DOHH2 (cell line): ENCODE measurements at regions not wholly inside any gene's neighbourhood (a gene's known extent, or its start where the extent isn't known, plus 50 kb on each side); places are given as distances from the start of the nearest gene placed in this dataset.
"Not testable (repeated sequence)": the region's sequence is repeated elsewhere in the genome, so short reads cannot be mapped to it uniquely, and the experiment has no call there.

ENCODE experiments used
- H3F3A ChIP-seq: fragments of 200-600 bp; sonication (generic), shearing (Covaris generic); 2 replicates; pipeline ENCODE4 v1.6.0; 2016; ENCODE audit warnings: antibody characterized with exemption, mild to moderate bottlenecking; ENCODE audit not compliant: control insufficient read depth, insufficient read depth
- H3K27ac ChIP-seq: fragments of 200-600 bp; sonication (generic); 2 replicates; pipeline ENCODE4 v1.5.1; 2014; ENCODE audit warnings: low read depth, mild to moderate bottlenecking, low read length, moderate library complexity
- H3K27me3 ChIP-seq: fragments of 200-600 bp; sonication (generic); 2 replicates; pipeline ENCODE4 v1.6.1; 2014; ENCODE audit warnings: mild to moderate bottlenecking, low read length, mixed read lengths; ENCODE audit not compliant: control insufficient read depth
- H3K36me3 ChIP-seq: fragments of 200-600 bp; sonication (generic); 2 replicates; pipeline ENCODE4 v1.6.1; 2014; ENCODE audit warnings: mild to moderate bottlenecking, low read length, moderate library complexity, mixed read lengths; ENCODE audit not compliant: control insufficient read depth
- H3K4me1 ChIP-seq: fragments of 200-600 bp; sonication (generic); 2 replicates; pipeline ENCODE4 v1.6.1; 2014; ENCODE audit warnings: mild to moderate bottlenecking, low read length, mixed read lengths; ENCODE audit not compliant: control insufficient read depth
- H3K4me2 ChIP-seq: fragments of 200-600 bp; sonication (generic); 2 replicates; pipeline ENCODE4 v1.6.0; 2014; ENCODE audit warnings: mild to moderate bottlenecking, low read length, moderate library complexity
- H3K4me3 ChIP-seq: fragments of 200-600 bp; sonication (generic); 2 replicates; pipeline ENCODE4 v1.5.1; 2014; ENCODE audit warnings: mild to moderate bottlenecking, low read length, mixed read lengths
- H3K79me2 ChIP-seq: fragments of 200-600 bp; sonication (generic); 2 replicates; pipeline ENCODE4 v1.6.1; 2014; ENCODE audit warnings: mild to moderate bottlenecking, low read length, mixed read lengths; ENCODE audit not compliant: control insufficient read depth
- H3K9me2 ChIP-seq: fragments of 200-600 bp; sonication (generic); replicated peaks from 2 replicates; pipeline ENCODE4 v1.6.1; 2014; ENCODE audit warnings: mild to moderate bottlenecking, low read length, mixed read lengths; ENCODE audit not compliant: control insufficient read depth
- H3K9me3 ChIP-seq: fragments of 200-600 bp; sonication (generic); 2 replicates; pipeline ENCODE4 v1.6.1; 2014; ENCODE audit warnings: antibody characterized with exemption, low read length, mixed read lengths; ENCODE audit not compliant: control insufficient read depth, insufficient read depth
- H4K20me1 ChIP-seq: fragments of 200-600 bp; sonication (generic); 2 replicates; pipeline ENCODE4 v1.6.0; 2014; ENCODE audit warnings: low read depth, mild to moderate bottlenecking, antibody characterized with exemption, low read length, moderate library complexity; ENCODE audit not compliant: control insufficient read depth, insufficient read depth
- EZH2phosphoT487 ChIP-seq: fragments of 200-600 bp; sonication (generic); IDR thresholded peaks from 2 replicates; pipeline ENCODE4 v1.6.1; 2017; ENCODE audit warnings: borderline replicate concordance, mild to moderate bottlenecking, antibody characterized with exemption, low read length, moderate library complexity, mixed read lengths
- TF ChIP-seq, protein P1 (sequence below): fragments of 200-600 bp; sonication (generic); IDR thresholded peaks from one replicate; pipeline ENCODE4 v1.5.1; 2014; ENCODE audit warnings: antibody characterized with exemption, mild to moderate bottlenecking, low read depth, low read length; ENCODE audit not compliant: poor library complexity, severe bottlenecking

DNA sequence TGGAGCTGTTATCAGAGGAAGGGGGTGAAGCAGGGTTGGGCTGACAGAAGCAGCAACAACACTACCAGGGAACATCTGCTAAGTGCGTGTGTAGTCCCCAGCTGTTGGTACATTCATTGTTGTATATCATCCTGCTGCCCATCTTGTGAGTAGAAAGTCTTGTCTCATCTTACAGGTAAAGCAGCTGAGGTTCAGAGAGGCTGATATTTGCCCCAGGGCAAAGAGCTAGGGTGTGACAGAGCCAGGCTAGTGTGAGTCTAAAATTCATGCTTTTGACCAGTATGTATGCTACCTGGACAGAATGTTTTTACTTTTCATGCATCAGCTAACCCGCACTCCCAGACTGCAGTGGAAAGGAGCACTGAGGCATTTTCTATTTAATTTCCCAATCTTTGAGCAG lies 221.6 kb downstream of the STK31 start:
- Histone ChIP-seq H3K27me3 (no peaks in the 10 kb centered on the region), H3K79me2 (no peaks in the 10 kb centered on the region), H3K4me3 (no peak overlapping the region), H3F3A (no peaks in the 10 kb centered on the region), H3K4me2 (no peak overlapping the region), H3K9me2 (no peaks in the 10 kb centered on the region), H4K20me1 (no peaks in the 10 kb centered on the region), H3K36me3 (no peaks in the 10 kb centered on the region), H3K9me3 (no peaks in the 10 kb centered on the region), H3K4me1 (no peaks in the 10 kb centered on the region), H3K27ac (no peak overlapping the region)
- TF ChIP-seq EZH2phosphoT487: no peak
- TF ChIP-seq, protein P1, sequence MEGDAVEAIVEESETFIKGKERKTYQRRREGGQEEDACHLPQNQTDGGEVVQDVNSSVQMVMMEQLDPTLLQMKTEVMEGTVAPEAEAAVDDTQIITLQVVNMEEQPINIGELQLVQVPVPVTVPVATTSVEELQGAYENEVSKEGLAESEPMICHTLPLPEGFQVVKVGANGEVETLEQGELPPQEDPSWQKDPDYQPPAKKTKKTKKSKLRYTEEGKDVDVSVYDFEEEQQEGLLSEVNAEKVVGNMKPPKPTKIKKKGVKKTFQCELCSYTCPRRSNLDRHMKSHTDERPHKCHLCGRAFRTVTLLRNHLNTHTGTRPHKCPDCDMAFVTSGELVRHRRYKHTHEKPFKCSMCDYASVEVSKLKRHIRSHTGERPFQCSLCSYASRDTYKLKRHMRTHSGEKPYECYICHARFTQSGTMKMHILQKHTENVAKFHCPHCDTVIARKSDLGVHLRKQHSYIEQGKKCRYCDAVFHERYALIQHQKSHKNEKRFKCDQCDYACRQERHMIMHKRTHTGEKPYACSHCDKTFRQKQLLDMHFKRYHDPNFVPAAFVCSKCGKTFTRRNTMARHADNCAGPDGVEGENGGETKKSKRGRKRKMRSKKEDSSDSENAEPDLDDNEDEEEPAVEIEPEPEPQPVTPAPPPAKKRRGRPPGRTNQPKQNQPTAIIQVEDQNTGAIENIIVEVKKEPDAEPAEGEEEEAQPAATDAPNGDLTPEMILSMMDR: no peak

- H3K9me2 ChIP-seq: no peaks in the 10 kb centered on the region
- no peaks in the 10 kb centered on the region for H4K20me1 ChIP-seq
- no peaks in the 10 kb centered on the region for H3K27me3 ChIP-seq
- H3K27ac ChIP-seq: no peak overlapping the region
- H3F3A ChIP-seq: no peaks in the 10 kb centered on the region
- H3K4me3 ChIP-seq: no peak overlapping the region
- no peaks in the 10 kb centered on the region for H3K36me3 ChIP-seq
- peaks cover 9% of the 10 kb centered on the region; the same call in 1 of the 2 replicates for H3K4me1 ChIP-seq
- H3K9me3 ChIP-seq: no peaks in the 10 kb centered on the region
- H3K4me2 ChIP-seq: no peak overlapping the region
- TF ChIP-seq, protein P1: no peak
- TF ChIP-seq EZH2phosphoT487: no peak
- H3K79me2 ChIP-seq: no peaks in the 10 kb centered on the region
These were observed 228.2 kb downstream of the STK31 start for GRCh38 chr7:23938215-23938614.

DNA sequence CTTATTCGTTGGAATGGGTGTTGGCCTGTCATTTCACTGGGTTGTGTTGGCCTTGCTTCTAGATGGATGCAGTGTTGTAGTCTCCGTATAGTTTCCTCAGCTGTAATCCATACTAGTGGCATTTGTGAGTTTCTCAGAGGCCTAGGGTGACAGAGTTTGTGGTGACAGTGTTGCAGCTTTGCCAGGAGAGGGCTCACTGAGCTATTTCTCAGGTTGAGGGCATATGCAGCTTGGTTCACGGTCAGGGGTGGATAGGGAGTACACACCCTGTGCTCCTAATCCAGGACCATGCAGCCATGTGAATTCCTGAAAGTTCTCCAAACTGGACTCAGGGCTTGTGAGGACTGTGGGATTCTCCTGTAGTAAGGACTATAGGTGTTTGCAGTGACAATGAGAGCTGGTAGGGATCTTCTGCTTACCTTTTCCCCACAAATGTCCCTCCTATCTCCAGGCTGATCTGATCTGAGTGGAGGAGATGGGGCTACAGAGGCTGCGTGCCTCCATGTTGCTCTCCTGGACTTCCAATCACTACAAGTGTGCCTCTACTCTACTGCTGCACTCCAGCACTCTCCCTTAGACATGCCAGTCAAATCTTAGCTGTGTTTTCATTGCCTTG lies 229.0 kb downstream of the STK31 start:
- Histone ChIP-seq H3K4me2 (no peak overlapping the region), H4K20me1 (no peaks in the 10 kb centered on the region), H3K4me1 (peaks cover 9% of the 10 kb centered on the region; the same call in 1 of the 2 replicates), H3K27ac (no peak overlapping the region), H3K27me3 (no peaks in the 10 kb centered on the region), H3F3A (no peaks in the 10 kb centered on the region), H3K4me3 (no peak overlapping the region), H3K9me2 (no peaks in the 10 kb centered on the region), H3K9me3 (no peaks in the 10 kb centered on the region), H3K79me2 (no peaks in the 10 kb centered on the region), H3K36me3 (no peaks in the 10 kb centered on the region)
- TF ChIP-seq EZH2phosphoT487: no peak
- TF ChIP-seq, protein P1: peak; percentile 55

DNA sequence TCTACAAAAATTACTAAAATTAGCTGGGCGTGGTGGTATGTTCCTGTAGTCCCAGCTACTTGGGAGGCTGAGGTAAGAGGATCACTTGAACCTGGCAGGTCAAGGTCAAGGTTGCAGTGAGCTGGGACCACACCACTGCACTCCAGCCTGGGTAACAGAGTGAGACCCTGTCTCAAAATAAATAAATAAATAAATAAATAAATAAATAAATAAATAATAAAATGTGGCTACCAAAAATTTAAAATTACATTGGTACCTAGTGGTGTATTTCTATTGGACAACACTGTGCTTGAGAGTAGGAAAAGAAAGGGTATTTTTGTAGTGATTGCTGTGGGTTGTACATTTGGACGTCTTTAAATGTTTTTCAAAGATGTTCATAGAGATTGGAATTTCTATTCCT lies 229.7 kb downstream of the STK31 start:
- H3K9me3 ChIP-seq, H3K9me2 ChIP-seq, H4K20me1 ChIP-seq, H3K27ac ChIP-seq, H3K4me2 ChIP-seq, H3K4me1 ChIP-seq, H3F3A ChIP-seq, H3K27me3 ChIP-seq, H3K4me3 ChIP-seq, H3K36me3 ChIP-seq, H3K79me2 ChIP-seq: not testable (repeated sequence)
